ENCODE measurements at regions not wholly inside any gene's neighbourhood (a gene's known extent, or its start where the extent isn't known, plus 50 kb on each side); places are given as distances from the start of the nearest gene placed in this dataset.

DNA sequence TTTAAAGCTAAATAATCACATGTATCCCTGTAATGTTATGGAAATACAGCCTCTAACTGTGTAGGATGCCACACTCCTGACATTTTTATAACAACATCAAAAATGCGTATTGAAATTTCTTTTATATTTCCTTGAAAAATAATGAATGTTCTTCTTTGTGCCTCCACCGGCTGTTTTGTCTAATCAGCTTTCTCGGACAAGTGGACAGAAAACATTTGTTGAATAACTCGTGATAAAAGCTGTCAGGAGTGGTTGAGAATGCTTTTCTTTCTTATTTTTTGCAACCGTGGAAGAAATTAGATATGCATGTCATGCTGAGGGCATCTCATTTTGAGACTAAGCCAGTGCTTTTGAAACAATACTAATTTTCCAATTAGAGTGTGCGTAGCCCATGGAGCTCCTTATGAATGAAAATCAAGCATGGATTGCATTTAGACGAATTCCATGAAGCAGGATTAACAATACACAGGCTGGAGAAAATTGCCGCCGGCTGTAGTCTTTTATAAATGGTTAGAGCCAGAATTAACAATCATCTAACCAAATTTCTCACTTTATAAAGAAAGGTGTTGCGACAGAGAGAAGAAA lies 614.5 kb upstream of the LCORL start:
- Histone ChIP-seq H3K4me1 (ENCODE audit: insufficient read depth) (no peaks in the 10 kb centered on the region), H3K27ac (no peak overlapping the region), H3K27me3 (no peaks in the 10 kb centered on the region), H3K9me3 (no peaks in the 10 kb centered on the region), H3K36me3 (no peaks in the 10 kb centered on the region), H3K4me3 (no peak overlapping the region)
- WGBS, 3 donors: 9 to 15% (median 13%) methylated on average over 10 of the region's 10 CpGs
- intact Hi-C loops (cut with DNase I): no loop called here
- no peak for TF ChIP-seq EP300 (IDR thresholded peaks at IDR 0.05)
- TF ChIP-seq, protein P1, sequence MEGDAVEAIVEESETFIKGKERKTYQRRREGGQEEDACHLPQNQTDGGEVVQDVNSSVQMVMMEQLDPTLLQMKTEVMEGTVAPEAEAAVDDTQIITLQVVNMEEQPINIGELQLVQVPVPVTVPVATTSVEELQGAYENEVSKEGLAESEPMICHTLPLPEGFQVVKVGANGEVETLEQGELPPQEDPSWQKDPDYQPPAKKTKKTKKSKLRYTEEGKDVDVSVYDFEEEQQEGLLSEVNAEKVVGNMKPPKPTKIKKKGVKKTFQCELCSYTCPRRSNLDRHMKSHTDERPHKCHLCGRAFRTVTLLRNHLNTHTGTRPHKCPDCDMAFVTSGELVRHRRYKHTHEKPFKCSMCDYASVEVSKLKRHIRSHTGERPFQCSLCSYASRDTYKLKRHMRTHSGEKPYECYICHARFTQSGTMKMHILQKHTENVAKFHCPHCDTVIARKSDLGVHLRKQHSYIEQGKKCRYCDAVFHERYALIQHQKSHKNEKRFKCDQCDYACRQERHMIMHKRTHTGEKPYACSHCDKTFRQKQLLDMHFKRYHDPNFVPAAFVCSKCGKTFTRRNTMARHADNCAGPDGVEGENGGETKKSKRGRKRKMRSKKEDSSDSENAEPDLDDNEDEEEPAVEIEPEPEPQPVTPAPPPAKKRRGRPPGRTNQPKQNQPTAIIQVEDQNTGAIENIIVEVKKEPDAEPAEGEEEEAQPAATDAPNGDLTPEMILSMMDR (IDR thresholded peaks at IDR 0.05): no peak
- TF ChIP-seq POLR2A (IDR thresholded peaks at IDR 0.05): no peak
- DNase-seq: no peak

DNA sequence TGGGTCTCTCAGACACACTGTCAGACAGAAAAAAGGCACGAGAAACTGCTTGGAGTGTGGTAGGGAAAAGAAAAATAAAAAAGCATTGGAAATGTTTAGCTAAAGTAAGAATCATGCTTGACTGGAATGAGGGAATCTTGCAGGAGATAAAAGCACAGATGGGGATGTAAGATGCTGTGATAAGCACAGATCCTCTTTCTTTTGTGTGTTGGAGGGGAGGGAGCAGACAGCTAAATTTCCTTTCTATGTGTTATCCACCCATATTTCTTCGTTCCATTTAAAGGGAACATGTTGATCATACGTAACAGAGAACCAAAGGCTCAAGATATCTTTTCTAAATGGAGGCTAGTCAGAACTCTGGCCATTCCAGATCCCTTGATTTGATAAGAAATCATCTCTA lies 614.0 kb upstream of the LCORL start:
- TF ChIP-seq, protein P1 (IDR thresholded peaks at IDR 0.05): no peak
- TF ChIP-seq POLR2A (IDR thresholded peaks at IDR 0.05): no peak
- Histone ChIP-seq H3K36me3 (no peaks in the 10 kb centered on the region), H3K27me3 (no peaks in the 10 kb centered on the region), H3K4me1 (ENCODE audit: insufficient read depth) (no peaks in the 10 kb centered on the region), H3K9me3 (no peaks in the 10 kb centered on the region), H3K4me3 (no peak overlapping the region), H3K27ac (no peak overlapping the region)
- 27 to 45% (median 36%) methylated on average over 3 of the region's 3 CpGs for WGBS, 3 donors
- intact Hi-C loops (cut with DNase I): no loop called here
- DNase-seq: no peak

DNA sequence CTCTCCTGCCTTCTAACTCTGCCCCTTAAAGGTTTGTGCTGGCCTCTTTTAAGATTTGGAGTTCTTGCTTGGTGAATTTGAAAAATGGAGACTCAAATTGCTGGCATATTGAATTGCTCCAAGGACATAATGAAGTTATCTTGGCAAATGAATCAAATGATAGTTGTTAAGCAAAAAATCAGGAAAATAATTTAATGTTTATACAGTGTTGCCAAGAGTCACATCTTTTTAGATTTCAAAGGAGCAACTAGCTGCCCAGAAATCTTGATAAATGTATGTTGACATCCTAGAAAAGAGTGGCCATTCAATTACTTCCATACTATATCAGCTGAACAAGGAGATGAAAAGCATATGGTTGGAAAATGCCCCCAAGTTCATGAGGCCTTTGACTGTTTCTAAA lies 610.0 kb upstream of the LCORL start:
- no peaks in the 10 kb centered on the region for H3K36me3 ChIP-seq

DNA sequence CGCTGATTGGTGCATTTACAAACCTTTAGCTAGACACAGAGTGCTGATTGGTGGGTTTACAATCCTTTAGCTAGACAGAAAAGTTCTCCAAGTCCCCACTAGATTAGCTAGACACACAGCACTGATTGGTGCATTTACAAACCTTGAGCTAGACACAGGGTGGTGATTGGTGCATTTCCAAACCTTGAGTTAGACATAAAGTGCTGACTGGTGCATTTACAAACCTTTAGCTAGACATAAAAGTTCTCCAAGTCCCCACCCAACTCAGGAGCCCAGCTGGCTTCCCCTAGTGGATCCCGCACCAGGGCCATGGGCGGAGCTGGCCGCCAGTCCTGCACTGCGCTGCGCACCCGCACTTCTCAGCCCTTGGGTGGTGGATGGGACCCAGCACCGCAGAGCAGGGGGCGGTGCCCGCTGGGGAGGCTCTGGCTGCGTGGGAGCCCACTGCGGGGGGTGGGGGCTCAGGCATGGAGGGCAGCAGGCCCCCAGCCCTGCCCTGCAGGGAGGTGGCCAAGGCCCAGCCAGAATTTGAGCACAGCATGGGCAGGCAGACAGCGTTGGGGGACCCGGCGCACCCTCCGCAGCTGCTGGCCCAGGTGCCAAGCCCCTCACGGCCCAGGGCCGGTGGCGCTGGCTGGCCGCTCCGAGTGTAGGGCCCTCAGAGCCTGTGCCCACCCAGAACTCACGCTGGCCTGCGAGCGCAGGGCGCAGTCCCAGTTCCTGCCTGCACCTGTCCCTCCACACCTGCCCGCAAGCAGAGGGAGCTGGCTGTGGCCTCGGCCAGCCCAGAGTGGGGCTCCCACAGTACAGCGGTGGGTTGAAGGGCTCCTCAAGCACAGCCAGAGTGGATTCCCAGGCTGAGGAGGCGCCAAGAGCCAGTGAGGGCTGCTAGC lies 608.9 kb upstream of the LCORL start:
- H3K27ac ChIP-seq: no peak overlapping the region
- no peak for DNase-seq
- 93 to 94% (median 94%) methylated on average over 19 to 29 of the region's 29 CpGs for WGBS, 3 donors
- H3K9me3 ChIP-seq: no peaks in the 10 kb centered on the region
- no peaks in the 10 kb centered on the region for H3K27me3 ChIP-seq
- no peaks in the 10 kb centered on the region for H3K36me3 ChIP-seq
- no peak overlapping the region for H3K4me3 ChIP-seq
- H3K4me1 ChIP-seq (ENCODE audit: insufficient read depth): no peaks in the 10 kb centered on the region
- intact Hi-C loops (cut with DNase I): no loop called here
- no peak for TF ChIP-seq POLR2A (IDR thresholded peaks at IDR 0.05)
- TF ChIP-seq, protein P1 (IDR thresholded peaks at IDR 0.05): no peak
- no peak for TF ChIP-seq EP300 (IDR thresholded peaks at IDR 0.05)

More for the DNA sequence above, 610.0 kb upstream of the LCORL start:
- H3K9me3 ChIP-seq: no peaks in the 10 kb centered on the region
- no peaks in the 10 kb centered on the region for H3K4me1 ChIP-seq (ENCODE audit: insufficient read depth)
- H3K27ac ChIP-seq: no peak overlapping the region
- intact Hi-C loops (cut with DNase I): no loop called here
- no peak overlapping the region for H3K4me3 ChIP-seq
- no peaks in the 10 kb centered on the region for H3K27me3 ChIP-seq
- no peak for DNase-seq
- TF ChIP-seq POLR2A (IDR thresholded peaks at IDR 0.05): no peak
- TF ChIP-seq EP300 (IDR thresholded peaks at IDR 0.05): no peak
- TF ChIP-seq, protein P1 (IDR thresholded peaks at IDR 0.05): no peak
